Loucy (cell line): ENCODE measurements at regions not wholly inside any gene's neighbourhood (a gene's known extent, or its start where the extent isn't known, plus 50 kb on each side); places are given as distances from the start of the nearest gene placed in this dataset.

Source experiments
- H2AFZ ChIP-seq: fragments of 200-600 bp; sonication (generic); 2 replicates; pipeline ENCODE4 v1.6.0; 2016; ENCODE audit warnings: antibody characterized with exemption, mild to moderate bottlenecking, low read length, moderate library complexity
- H3F3A ChIP-seq: fragments of 200-600 bp; 2 replicates; pipeline ENCODE4 v1.6.0; 2016; ENCODE audit warnings: antibody characterized with exemption, low read depth, mild to moderate bottlenecking
- H3K27me3 ChIP-seq: fragments of 200-600 bp; sonication (generic); 2 replicates; pipeline ENCODE4 v1.6.1; 2014; ENCODE audit warnings: low read length, mild to moderate bottlenecking; ENCODE audit not compliant: insufficient read depth, poor library complexity, severe bottlenecking
- H3K36me3 ChIP-seq: fragments of 200-600 bp; sonication (generic); 2 replicates; pipeline ENCODE4 v1.6.1; 2016; ENCODE audit warnings: low read length; ENCODE audit not compliant: insufficient read depth
- H3K4me1 ChIP-seq: fragments of 200-600 bp; sonication (generic); 2 replicates; pipeline ENCODE4 v1.5.1; 2014; ENCODE audit warnings: low read length, mild to moderate bottlenecking; ENCODE audit not compliant: insufficient read depth, poor library complexity, severe bottlenecking
- H3K4me2 ChIP-seq: fragments of 200-600 bp; sonication (generic); 2 replicates; pipeline ENCODE4 v1.6.0; 2014; ENCODE audit warnings: antibody characterized with exemption, low read length, low read depth, mild to moderate bottlenecking; ENCODE audit not compliant: poor library complexity, severe bottlenecking
- H3K4me3 ChIP-seq: fragments of 200-600 bp; sonication (generic); 2 replicates; pipeline ENCODE4 v1.5.1; 2014; ENCODE audit warnings: low read length, mild to moderate bottlenecking, mixed read lengths; ENCODE audit not compliant: poor library complexity, severe bottlenecking
- H3K79me2 ChIP-seq: fragments of 200-600 bp; sonication (generic); 2 replicates; pipeline ENCODE4 v1.6.1; 2014; ENCODE audit warnings: low read length; ENCODE audit not compliant: insufficient read depth
- H3K9ac ChIP-seq: fragments of 200-600 bp; sonication (generic); 2 replicates; pipeline ENCODE4 v1.6.0; 2014; ENCODE audit warnings: mild to moderate bottlenecking, low read depth, low read length, moderate library complexity; ENCODE audit not compliant: poor library complexity, severe bottlenecking
- H3K9me2 ChIP-seq: fragments of 200-600 bp; sonication (generic); replicated peaks from 2 replicates; pipeline ENCODE4 v1.6.1; 2016; ENCODE audit warnings: low read depth, low read length, mixed read lengths
- H3K9me3 ChIP-seq: fragments of 200-600 bp; sonication (generic); 2 replicates; pipeline ENCODE4 v1.6.1; 2014; ENCODE audit warnings: mild to moderate bottlenecking, antibody characterized with exemption, low read length, low read depth; ENCODE audit not compliant: insufficient read depth
- H4K20me1 ChIP-seq: fragments of 200-600 bp; sonication (generic); 2 replicates; pipeline ENCODE4 v1.6.0; 2014; ENCODE audit warnings: antibody characterized with exemption, low read length, mild to moderate bottlenecking; ENCODE audit not compliant: insufficient read depth, poor library complexity, severe bottlenecking
- CTCF ChIP-seq: fragments of 200-600 bp; sonication (generic); conservative IDR thresholded peaks from 2 replicates; pipeline ENCODE4 v1.5.1; 2014; ENCODE audit warnings: mild to moderate bottlenecking, antibody characterized with exemption, low read length
- EZH2phosphoT487 ChIP-seq: fragments of 200-600 bp; IDR thresholded peaks from 2 replicates; pipeline ENCODE4 v1.6.1; 2018; ENCODE audit warnings: antibody characterized with exemption, mild to moderate bottlenecking, moderate library complexity, borderline replicate concordance

- no peak overlapping the region for H3K4me3 ChIP-seq
- no peak for TF ChIP-seq EZH2phosphoT487
- TF ChIP-seq CTCF = no peak
- H3K9me3 ChIP-seq = no peaks in the 10 kb centered on the region
- no peaks in the 10 kb centered on the region for H3K36me3 ChIP-seq
- H3K27me3 ChIP-seq = no peaks in the 10 kb centered on the region
- H4K20me1 ChIP-seq = no peaks in the 10 kb centered on the region
- H3K4me1 ChIP-seq = no peaks in the 10 kb centered on the region
- no peak overlapping the region for H3K4me2 ChIP-seq
- H3K9me2 ChIP-seq = no peaks in the 10 kb centered on the region
- no peak overlapping the region for H3K9ac ChIP-seq
- H2AFZ ChIP-seq = no peak overlapping the region
- H3F3A ChIP-seq = no peaks in the 10 kb centered on the region
- no peaks in the 10 kb centered on the region for H3K79me2 ChIP-seq
Measured at GRCh38 chr2:40654346-40654745, 202.5 kb upstream of the SLC8A1 start.

- H2AFZ ChIP-seq = no peak overlapping the region
- H3K4me1 ChIP-seq = no peaks in the 10 kb centered on the region
- no peaks in the 10 kb centered on the region for H3K79me2 ChIP-seq
- H3K4me2 ChIP-seq = no peak overlapping the region
- no peaks in the 10 kb centered on the region for H4K20me1 ChIP-seq
- no peak overlapping the region for H3K4me3 ChIP-seq
- H3K27me3 ChIP-seq = no peaks in the 10 kb centered on the region
- no peaks in the 10 kb centered on the region for H3K9me2 ChIP-seq
- TF ChIP-seq CTCF = no peak
- H3K9me3 ChIP-seq = no peaks in the 10 kb centered on the region
- H3K36me3 ChIP-seq = no peaks in the 10 kb centered on the region
- H3F3A ChIP-seq = no peaks in the 10 kb centered on the region
- H3K9ac ChIP-seq = no peak overlapping the region
Measured at GRCh38 chr2:40658941-40659340, 207.1 kb upstream of the SLC8A1 start.

DNA sequence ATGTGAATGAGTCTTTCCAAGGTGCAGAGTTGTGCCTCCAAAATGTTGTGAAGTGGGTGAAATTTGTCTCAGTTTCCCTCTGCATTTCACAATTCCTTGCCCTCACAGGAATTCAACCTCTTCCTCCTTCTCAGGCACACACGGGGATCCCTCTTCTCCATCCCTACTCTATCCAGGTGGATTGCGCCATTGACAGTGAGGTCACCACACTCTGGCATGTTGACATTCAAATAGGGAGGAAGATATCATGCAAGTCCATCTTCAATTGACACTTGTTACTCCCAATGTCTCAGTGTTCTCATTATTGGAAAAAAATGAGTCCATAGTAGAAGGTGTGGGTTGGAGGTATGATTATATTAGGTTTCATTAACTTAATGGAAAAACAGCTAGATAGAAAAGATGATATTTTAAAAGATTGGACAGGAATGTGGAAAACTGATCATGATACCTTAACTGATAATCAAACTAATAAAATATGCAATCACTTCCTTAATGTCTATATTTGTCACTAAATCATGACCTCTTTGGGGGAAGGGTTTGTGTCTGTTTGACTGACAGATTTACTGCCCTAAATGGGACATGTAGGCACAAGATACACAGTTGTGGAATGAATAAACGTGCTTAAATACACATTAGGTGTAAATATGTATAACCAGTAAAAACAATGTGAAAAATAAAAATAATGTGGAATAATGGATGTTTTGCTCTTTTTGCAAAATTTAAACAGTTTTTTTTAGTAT lies 213.8 kb upstream of the SLC8A1 start:
- no peak overlapping the region for H3K9ac ChIP-seq

More for the DNA sequence above, 213.8 kb upstream of the SLC8A1 start:
- H3K36me3 ChIP-seq = no peaks in the 10 kb centered on the region
- H3K27me3 ChIP-seq = no peaks in the 10 kb centered on the region
- H4K20me1 ChIP-seq = no peaks in the 10 kb centered on the region
- H3F3A ChIP-seq = no peaks in the 10 kb centered on the region
- H3K4me3 ChIP-seq = no peak overlapping the region
- H3K9me3 ChIP-seq = no peaks in the 10 kb centered on the region
- H3K9me2 ChIP-seq = no peaks in the 10 kb centered on the region
- peaks cover 17% of the 10 kb centered on the region for H3K4me1 ChIP-seq
- no peak overlapping the region for H2AFZ ChIP-seq
- H3K4me2 ChIP-seq = no peak overlapping the region
- H3K79me2 ChIP-seq = no peaks in the 10 kb centered on the region
- TF ChIP-seq CTCF (no peak), EZH2phosphoT487 (no peak)
